KBM-7 (cell line): ENCODE measurements at regions not wholly inside any gene's neighbourhood (a gene's known extent, or its start where the extent isn't known, plus 50 kb on each side); places are given as distances from the start of the nearest gene placed in this dataset.

ENCODE experiments used
- DNase-seq: peaks from one replicate; pipeline ENCODE4 v3.0.0-alpha.2; 2015
- in situ Hi-C: fragments of 300-500 bp; cut with MboI; formaldehyde crosslinking; loops from 2 replicates; pipeline ENCODE4 v1.14.3; 2020; ENCODE audit warnings: low sequenced_read_pairs, low pct_unique_long_range_greater_than_20kb, mixed read lengths

DNA sequence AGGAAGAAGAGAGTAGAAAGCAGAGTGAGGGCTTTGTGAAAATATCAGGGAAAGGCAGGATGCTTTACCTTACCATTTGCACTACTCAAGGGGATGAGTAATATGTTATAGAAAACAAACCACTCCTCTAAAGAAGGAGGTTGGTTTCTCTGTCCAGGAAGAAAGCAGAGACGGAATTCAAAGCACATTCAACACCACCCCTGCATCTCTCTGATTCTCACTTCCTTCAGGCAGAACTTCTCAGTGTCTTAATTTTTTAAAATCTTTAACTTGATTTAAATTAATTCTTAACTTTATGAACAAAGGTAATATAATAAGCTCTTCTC, 82.4 kb downstream of the NR2F2 start:
- in situ Hi-C loops: no loop called here
- DNase-seq: no peak

DNA sequence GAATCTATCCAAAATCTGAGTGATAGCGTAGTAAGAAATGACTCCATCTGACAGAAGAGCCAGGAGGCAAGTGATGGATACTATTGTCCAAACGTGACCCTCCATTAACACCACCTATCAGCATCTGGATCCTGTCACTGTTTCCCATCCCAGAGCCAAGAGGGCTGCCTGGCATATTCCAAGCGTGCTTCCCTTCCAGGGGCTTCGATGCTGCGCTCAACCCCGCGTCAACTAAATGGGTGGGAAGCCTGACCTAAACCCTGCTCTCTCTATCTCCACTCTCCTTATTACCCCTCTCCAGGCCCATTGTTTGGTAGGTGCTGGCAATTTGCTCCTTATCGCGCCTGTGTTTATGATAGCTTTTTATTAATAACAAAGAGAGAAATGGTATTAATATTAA, 83.2 kb downstream of the NR2F2 start:
- in situ Hi-C loops: no loop called here
- DNase-seq: no peak

DNA sequence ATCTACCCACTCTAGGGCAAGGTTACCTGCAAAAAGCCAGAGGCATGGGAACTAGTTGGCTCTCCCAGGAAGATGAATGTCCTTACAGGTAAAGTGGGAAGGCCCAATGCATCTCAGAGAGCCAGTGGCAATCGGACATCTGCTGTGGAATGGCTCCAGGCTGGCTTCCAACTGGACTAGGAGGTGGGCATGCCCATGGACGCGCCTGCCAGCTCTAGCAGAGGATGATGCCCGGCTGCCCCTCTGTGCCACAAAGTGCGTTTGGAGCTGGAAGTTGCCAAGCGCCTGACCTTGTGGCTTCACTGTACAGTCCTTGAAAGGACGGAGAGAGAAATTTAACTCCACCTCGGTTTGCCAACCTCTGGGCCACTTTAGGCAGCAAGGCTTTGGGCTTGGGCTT, 84.4 kb downstream of the NR2F2 start:
- in situ Hi-C loops: no loop called here
- no peak for DNase-seq

DNA sequence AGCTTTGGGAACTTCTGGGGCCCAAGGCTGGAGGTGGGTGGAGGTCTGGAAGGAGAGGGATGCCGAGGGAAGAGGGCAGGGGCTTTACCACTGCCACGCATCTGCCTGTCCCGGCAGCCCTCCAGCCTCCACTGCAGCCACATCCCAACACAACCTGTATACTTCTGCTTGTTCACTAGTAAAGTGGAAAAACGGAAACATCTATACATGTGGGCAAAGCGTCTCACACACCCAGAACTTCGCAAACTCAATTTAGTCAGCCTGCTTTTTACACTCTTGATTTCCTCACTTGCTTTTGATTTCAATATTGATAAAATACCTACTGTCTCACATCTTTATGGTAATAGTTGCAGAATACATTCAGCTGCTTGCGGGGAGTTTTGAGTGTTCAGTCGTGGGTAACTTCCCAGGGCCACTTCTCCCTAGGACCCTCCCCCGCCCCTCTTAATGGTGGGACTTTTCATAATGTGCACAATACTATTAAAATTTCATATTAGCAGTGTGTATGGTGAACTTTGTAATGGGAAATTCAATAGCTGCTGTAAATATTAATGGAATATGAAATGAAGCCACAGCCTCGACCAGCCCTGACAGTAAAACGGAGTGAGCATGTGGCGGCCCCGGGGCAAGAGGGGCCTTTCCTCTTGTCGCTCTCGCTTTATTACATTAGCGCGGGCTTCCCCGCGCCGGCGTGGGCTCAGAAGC, 85.2 kb downstream of the NR2F2 start:
- in situ Hi-C loops: no loop called here
- no peak for DNase-seq

DNA sequence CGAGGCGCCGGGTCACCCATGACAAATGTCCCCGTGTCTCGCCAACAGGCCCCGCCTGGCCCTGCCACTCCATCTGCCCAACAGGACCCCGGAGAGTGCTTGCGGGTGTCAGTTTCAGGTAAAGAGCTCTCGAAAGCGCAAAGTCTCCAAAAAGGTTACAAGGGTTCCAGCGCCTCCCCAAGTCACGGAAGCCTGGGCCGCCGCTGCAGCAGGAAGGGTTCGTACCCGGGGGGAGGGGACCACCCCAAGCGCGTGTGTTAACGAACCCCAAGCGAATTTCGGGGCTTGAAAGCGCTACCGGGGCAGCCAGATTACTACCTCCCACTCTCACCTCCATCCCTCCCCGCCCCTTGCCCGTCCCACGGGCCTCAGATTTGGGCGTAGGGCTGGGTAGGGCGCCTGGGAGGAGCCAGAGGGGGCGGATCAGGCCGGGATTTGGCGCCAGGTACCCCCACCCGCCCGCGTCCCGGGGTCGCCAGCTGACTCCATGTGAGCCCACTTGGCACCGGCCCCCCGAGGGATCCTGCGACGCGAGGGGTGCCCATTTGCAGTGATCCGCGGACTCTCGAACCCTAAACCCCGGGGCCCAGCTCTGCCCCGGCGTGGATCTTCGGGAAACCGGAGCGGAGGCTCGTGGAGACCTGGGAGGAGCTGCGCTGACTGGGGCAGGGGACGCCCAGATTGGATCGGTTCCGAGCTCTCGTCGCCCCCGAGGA, 85.9 kb downstream of the NR2F2 start:
- no peak for DNase-seq
- in situ Hi-C loops: no loop called here

DNA sequence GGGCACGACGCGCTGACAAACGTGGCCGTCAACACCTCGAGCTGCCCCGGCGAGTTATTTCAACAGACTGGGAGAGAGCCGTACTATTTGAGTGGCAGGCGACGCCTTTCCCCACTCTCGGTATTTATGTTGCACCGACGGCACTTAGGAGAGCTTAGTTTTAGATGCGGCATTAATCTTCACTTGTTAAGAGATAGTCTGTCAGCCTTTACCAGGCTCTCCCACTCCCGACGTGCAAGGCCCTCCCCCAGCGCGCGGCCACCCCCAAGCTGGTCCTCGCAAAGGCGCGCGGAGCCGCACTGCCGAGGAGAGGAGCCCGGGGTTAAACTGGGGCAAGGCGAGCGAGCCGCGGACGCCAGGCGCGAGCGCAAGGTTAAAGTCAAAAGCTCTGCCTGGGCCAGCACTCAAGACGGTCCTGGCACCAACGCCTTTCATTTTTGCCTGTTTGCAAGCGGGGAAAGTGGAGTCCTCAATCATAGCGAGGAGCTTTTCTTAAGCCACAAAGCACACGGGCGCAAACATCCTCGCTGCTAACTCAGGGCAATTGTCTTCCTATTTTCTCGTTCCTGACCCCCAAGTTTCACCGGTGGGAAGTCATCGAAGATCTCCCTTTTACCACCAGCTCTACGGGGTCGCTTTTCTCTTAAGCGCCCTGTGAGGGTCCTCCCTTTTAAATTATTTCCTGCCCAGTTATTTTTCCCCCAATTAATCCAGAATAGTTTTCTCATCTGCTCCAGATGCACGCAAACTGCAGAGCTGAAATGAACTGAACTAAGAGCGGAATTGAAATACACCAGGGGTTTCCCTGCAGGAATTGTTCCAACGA, 86.6 kb downstream of the NR2F2 start:
- DNase-seq: no peak
- in situ Hi-C loops: no loop called here

DNA sequence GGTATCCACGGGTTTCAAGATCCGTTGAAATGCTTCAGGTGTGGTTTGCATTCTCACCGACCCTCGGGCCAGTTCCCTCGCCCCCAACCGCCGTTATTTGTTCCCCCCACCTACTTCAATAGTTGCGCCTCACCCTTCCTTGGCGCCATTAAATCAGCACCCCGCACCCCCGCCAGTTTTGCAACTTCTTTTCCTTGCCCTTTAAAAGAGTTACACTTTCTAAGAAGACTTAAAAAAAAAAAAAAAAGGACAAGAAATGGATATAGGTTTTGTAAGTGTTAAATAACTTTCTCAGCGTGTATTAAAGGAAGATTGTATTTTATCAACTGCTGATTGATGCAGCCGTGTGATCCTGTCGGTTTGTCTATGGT, 87.2 kb downstream of the NR2F2 start:
- no peak for DNase-seq
- in situ Hi-C loops: no loop called here

DNA sequence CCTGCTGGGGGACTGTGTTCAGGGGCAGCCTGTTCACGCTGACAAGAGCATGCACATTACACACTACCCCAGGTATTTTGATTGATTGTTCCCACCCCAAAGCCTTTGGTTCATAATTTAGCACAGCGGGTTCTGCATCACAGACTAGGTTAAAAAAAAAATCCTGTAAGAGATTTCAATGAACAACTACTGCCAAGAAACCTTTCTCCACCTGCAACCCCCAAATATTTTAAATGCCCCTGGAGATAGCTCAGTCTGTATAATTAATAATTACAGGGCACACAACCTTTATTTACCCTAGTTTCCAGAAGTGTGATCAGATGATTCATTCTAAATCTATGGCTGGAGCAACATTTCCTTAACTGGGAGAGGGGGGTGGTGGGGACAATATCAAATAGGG, 87.6 kb downstream of the NR2F2 start:
- DNase-seq: no peak
- in situ Hi-C loops: no loop called here

DNA sequence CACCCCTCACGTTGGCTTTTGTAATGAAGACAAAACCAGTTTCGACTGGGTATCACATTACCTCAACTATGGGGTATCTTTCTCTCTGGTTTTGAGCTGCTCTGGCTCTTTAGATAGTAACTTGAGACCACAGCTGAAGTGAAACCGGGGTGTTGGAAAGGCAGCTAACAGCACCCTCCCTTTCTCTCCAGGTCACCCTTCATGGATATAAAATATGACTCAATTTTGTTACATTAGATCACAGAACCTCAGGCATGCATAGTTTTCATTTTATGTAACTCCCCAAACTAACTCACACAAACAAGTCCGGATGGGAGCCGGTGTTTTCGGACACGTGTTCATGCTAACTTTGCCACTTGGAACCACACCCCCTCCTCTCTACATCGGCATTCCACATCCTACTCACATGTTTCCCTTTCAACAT, 90.7 kb downstream of the NR2F2 start:
- in situ Hi-C loops: no loop called here
- no peak for DNase-seq

DNA sequence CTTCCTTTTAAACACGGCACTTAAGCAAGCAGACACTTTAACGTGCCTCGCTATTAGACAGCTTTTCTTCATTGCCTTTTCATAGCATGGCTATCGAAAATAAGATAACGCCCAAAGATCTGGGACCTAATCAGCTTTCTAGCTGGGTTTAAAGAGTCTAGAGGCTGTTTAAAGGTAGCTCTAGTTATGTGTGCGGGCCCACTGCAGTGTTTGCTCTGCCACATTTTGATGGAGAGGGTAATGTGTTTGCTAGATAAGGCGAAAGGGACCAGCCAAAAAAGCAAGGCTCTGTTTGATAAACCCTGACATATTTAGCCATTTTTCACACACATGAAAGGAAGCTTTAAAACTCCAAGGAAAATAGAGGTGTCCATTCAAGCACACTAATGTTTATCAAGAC, 91.6 kb downstream of the NR2F2 start:
- no peak for DNase-seq
- in situ Hi-C loops: no loop called here

DNA sequence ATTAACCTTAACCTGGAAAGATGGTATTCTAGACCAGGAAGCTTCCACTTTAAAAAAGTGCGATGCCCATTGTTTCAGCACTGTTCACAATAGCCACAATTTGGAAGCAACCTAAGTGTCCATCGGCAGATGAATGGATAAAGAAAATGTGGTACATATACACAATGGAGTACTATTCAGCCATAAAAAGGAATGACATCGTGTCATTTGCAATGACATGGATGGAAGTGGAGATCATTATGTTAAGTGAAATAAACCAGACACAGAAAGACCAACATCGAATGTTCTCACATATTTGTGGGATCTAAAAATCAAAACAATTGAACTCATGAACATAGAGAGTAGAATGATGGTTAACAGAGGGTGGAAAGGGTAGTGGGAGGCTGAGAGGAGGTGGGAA, 94.2 kb downstream of the NR2F2 start:
- in situ Hi-C loops: no loop called here
- no peak for DNase-seq

DNA sequence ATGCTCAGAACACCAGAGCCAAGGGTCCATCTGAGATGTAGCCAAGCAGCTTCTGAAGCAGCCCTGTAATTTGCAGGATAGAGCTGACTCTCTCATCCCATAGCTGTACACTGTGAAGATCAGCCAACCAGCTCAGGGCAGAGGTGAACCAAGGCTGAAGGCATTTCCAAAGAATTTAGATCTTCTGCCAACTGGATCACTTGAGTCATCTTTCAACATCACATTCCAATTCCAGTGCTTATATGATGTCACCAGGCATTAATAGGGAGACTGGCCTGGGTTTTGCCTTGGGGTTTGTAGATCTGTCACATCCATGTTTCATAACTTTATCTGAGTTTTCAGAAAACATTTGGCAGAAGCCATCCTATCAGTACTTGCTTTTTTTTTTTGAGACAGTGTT, 98.2 kb downstream of the NR2F2 start:
- in situ Hi-C loops: no loop called here
- no peak for DNase-seq

DNA sequence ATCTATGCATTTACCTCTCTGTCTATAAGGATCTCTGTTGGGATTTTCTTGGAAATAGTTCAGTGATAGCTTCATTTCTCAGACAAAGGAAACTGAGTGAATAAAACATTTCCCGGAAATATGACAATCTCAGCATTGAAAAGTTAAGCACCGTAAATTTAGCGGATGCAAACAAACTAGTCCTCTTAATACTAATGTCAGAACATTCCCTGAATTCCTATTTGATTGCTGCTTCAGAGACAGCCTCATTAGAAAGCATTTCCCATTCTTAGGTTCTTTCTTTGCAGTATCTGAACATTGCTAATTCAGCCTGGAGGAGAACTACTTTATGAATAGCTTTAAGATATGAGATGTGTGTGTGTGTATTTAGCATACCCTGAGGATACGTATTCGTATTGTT, 101.3 kb downstream of the NR2F2 start:
- no peak for DNase-seq
- in situ Hi-C loops: no loop called here

DNA sequence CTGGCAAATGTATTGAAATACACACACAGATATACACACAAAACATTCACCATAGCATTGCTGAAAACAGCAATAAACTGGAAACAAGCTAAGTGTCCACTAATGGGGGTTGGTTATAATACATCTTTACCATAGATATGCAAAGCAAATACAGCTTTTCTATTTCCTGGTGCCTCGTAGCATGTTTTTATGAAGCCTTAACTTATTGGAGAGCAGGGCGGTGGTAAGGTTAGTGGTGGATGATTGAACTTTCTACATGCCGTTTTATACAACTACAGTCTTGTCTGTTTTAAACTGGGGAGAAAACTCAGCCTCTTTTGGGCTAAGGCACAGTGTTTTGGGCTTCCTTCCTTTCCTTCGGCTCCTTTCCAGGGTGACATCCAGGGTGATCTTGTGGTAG, 104.5 kb downstream of the NR2F2 start:
- in situ Hi-C loops: no loop called here
- no peak for DNase-seq

DNA sequence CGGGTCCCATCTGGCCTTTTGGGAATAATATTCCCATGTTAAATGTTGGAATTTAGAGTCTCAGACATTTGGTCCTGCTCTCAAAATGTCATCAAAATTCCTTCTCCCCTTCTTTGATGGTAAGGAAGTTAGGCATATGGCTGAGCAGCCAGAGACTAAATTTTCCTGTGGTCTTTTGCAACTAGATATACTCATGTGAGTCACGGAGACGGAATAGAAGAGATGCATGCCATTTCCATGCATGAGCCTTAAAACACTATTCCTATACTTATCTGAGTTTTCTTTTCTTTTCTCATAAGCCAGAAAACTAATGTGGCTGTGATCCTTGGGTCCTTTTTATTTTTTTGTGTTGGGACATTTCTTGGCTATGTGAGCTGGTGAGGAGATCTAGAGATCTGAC, 105.3 kb downstream of the NR2F2 start:
- no peak for DNase-seq
- in situ Hi-C loops: no loop called here

DNA sequence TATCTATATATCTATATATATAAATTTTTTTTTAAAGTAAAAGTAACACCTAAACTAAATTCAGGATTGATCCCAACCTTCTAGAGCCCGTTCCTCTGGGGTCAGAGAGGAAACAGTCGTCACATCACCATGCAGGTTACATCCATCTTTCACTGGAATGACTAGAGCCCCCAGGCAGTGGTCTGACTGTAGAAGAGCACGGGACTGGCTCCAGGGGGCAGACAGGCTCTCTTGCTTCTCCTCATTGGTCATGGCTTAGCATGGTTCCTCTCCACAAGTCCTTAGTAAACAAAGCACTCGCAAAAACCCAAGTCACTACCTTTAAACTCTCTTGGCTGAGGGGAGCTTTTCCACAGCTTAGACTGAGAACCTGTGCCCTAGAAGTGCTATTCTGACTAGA, 110.5 kb downstream of the NR2F2 start:
- in situ Hi-C loops: no loop called here
- no peak for DNase-seq

DNA sequence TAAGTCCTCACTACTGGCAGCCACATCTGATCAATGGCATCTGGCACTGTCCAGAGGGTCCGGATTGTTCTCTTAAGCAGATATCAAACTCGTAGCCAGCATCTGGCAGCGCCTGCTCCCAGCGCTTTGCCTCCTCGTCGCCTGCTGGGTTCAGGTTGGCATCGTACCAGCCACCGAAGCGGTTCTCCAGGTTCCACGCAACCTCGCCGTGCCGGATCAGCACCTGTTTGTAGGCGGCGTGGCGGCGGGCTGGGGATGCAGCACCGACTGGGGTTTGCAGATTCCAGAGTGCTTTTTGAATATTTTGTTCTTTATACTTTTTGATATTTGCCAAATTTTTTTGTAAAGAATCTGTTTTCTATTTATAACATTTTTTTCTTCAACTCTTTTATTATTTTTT, 111.6 kb downstream of the NR2F2 start:
- in situ Hi-C loops: no loop called here
- DNase-seq: no peak

DNA sequence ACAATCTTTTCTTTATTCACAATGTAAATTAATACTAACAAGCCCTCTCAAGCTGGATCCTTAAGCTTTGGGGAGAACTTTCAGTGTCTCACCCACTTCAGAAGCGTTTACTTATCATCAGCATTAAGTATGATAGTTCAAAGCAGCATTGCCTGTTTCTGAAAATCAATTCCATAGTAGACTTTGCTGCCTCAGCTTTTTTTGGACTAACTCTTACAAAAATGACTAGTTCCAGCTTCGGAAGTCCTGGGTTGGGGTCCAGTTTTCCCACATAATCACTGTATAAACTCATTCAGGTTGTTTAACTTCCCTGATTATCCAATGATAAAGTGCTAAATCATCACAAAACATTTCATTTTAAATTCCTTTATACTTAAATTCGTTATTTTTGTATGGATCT, 114.4 kb downstream of the NR2F2 start:
- in situ Hi-C loops: no loop called here
- DNase-seq: no peak

DNA sequence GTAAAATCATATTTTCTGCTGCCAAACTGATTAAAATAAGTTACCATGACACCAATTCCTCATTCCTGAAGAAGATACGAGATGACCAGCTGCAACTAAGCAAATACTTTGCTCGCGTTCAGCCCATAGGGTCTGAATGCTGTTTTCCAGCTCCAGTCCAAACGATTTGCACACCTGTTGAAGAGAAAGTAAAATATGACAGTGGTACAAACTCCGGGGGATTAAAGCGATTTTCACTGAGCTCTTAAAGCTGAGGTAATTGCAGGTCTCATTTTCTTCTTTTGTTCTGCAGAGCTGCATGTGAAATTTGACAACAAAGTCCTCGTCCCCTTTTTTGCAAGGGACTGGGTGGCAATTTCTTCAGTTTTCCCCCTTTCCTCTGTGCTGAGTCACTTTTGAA, 118.4 kb downstream of the NR2F2 start:
- in situ Hi-C loops: no loop called here
- no peak for DNase-seq

DNA sequence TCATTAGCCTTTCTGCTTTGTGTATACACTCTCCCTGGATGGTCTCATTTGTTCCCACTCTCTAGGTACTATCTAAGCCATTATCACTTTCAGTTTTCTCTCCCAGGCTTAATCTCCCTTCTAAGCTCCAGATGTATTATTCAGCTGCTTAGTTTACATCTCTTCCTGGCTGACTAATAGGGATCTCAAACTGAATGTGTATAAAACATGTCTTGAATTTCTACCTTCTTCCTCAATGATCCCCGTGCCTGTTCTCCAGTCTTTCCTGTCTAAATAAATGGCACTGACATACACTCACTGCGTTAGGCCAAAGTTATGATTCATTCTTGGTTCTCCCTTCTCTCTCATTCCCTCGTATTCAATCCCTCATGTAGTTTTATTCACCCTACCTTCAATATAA, 127.3 kb downstream of the NR2F2 start:
- DNase-seq: no peak
- in situ Hi-C loops: no loop called here

DNA sequence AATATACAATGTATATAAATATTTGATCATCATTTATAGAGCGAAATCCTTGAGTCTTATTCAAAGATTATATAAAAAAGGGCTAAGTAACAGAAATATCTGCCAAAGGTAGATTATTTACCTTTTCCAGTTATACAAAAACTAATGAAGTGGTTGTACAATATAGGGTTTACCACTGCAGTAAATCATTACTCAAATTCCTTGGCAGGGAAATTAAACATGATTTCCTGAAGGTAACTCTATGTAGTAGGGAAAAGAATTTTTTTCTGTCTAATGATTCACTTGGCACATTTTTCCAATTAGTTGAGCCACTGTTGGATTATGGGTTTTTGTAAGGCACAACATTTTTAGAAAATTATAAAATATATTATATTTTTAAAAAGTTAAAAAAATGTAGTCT, 129.6 kb downstream of the NR2F2 start:
- no peak for DNase-seq
- in situ Hi-C loops: no loop called here
